ENCODE measurements at regions not wholly inside any gene's neighbourhood (a gene's known extent, or its start where the extent isn't known, plus 50 kb on each side); places are given as distances from the start of the nearest gene placed in this dataset.

GRCh38 chr13:65103351-65103750 lies 2126.8 kb downstream of the PCDH9 start:
- DNase-seq = no peak

GRCh38 chr13:65095161-65096082 lies 2134.7 kb downstream of the PCDH9 start:
- no peak for DNase-seq

- DNase-seq = no peak
These were observed 2136.8 kb downstream of the PCDH9 start for GRCh38 chr13:65093357-65093756.

GRCh38 chr13:65091031-65091430 lies 2139.1 kb downstream of the PCDH9 start:
- no peak for DNase-seq

- DNase-seq = no peak
These were observed 2139.9 kb downstream of the PCDH9 start for GRCh38 chr13:65090186-65090585.

- no peak for DNase-seq
These were observed 2141.2 kb downstream of the PCDH9 start for GRCh38 chr13:65088906-65089305.

GRCh38 chr13:65085977-65086376 lies 2144.2 kb downstream of the PCDH9 start:
- DNase-seq = no peak

- DNase-seq = no peak
These were observed 2155.9 kb downstream of the PCDH9 start for GRCh38 chr13:65074248-65074647.

- DNase-seq = no peak
These were observed 2165.2 kb downstream of the PCDH9 start for GRCh38 chr13:65064967-65065366.

- no peak for DNase-seq
These were observed 2166.4 kb downstream of the PCDH9 start for GRCh38 chr13:65063753-65064152.

- no peak for DNase-seq
These were observed 2172.2 kb downstream of the PCDH9 start for GRCh38 chr13:65057986-65058385.

- no peak for DNase-seq
These were observed 2175.9 kb downstream of the PCDH9 start for GRCh38 chr13:65054277-65054676.

GRCh38 chr13:65036999-65037398 lies 2193.1 kb downstream of the PCDH9 start:
- no peak for DNase-seq

GRCh38 chr13:65035302-65035701 lies 2194.8 kb downstream of the PCDH9 start:
- DNase-seq = no peak

- DNase-seq = no peak
These were observed 2195.9 kb downstream of the PCDH9 start for GRCh38 chr13:65034266-65034665.

GRCh38 chr13:65032825-65033224 lies 2197.3 kb downstream of the PCDH9 start:
- no peak for DNase-seq

GRCh38 chr13:65028101-65028500 lies 2202.0 kb downstream of the PCDH9 start:
- no peak for DNase-seq

- no peak for DNase-seq
These were observed 2203.6 kb downstream of the PCDH9 start for GRCh38 chr13:65026505-65026904.

GRCh38 chr13:65011378-65011777 lies 2218.8 kb downstream of the PCDH9 start:
- DNase-seq = no peak

GRCh38 chr13:64997438-64997837 lies 2232.7 kb downstream of the PCDH9 start:
- DNase-seq = no peak

- no peak for DNase-seq
These were observed 2236.5 kb downstream of the PCDH9 start for GRCh38 chr13:64993514-64994164.

- DNase-seq = no peak
These were observed 2237.8 kb downstream of the PCDH9 start for GRCh38 chr13:64992314-64992713.

- DNase-seq = no peak
These were observed 2245.1 kb downstream of the PCDH9 start for GRCh38 chr13:64985075-64985474.

GRCh38 chr13:64962404-64962803 lies 2267.7 kb downstream of the PCDH9 start:
- DNase-seq = no peak

Measured in stimulated activated CD4-positive, alpha-beta T cell treated with anti-CD3 and anti-CD28 coated beads, Interleukin-4, amount 100 ng/mL, for 24 hours (primary cell).